GM23338 (cell line): ENCODE measurements at regions not wholly inside any gene's neighbourhood (a gene's known extent, or its start where the extent isn't known, plus 50 kb on each side); places are given as distances from the start of the nearest gene placed in this dataset. TPM values are rescaled to one million over a fixed set of nuclear protein-coding genes. Genes with fewer than 3 reads are reported as not detected.

Experiments
- small RNA-seq: library from RNA; depleted of rRNA; stranded (forward); fragments of <200 nt; gene quantifications from one replicate; pipeline ENCODE3, GENCODE V24; 2014; ENCODE audit warnings: low replicate concordance

Small RNA genes lying in the stretch of these regions (small RNA-seq; reads per million reads assigned to genes)
- gene AL162376.1: not detected
- not detected for gene RNU4-10P
- gene RNY1P8: not detected
